Activated CD4-positive, alpha-beta T cell treated with anti-CD3 and anti-CD28 coated beads for 1 hour (primary cell): ENCODE measurements at regions not wholly inside any gene's neighbourhood (a gene's known extent, or its start where the extent isn't known, plus 50 kb on each side); places are given as distances from the start of the nearest gene placed in this dataset.
"Not testable (repeated sequence)": the region's sequence is repeated elsewhere in the genome, so short reads cannot be mapped to it uniquely, and the experiment has no call there.

ENCODE experiments used
- DNase-seq: peaks from one replicate; pipeline ENCODE4 v3.0.0-alpha.2; 2020

DNA sequence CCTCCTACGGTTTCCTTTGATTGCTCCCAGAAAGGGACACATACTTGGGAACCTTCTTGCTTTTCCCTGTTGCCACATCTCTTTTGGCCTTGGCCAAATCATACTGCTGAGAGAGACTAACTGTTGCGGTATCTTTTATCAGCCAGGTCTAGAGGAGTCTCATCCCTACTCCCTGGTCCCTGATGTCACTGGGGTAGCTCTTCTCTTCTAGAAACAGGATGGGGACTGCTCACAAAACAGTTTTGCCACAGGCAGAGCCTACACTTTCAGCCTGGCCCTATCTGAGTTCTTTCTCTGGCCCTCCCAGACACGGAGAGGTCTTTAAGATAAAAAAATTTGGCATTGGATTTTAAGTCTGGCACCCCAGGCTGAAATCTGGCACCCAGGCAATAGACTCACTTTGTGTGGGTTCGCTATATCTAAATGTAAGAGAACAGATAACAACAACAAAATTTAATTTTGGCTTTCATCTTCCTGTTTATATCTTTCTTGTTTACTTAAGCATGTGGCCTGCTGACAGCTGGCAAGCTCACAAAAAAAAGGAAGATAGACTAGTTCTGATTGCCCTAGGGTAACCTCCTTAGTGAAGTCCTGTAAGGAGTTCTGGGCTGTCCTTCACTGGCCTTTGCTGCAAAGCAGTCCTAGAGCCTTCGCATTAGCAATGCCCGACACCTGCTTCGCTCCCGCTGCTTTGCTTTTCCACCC, 228.3 kb upstream of the NPVF start:
- DNase-seq: no peak

DNA sequence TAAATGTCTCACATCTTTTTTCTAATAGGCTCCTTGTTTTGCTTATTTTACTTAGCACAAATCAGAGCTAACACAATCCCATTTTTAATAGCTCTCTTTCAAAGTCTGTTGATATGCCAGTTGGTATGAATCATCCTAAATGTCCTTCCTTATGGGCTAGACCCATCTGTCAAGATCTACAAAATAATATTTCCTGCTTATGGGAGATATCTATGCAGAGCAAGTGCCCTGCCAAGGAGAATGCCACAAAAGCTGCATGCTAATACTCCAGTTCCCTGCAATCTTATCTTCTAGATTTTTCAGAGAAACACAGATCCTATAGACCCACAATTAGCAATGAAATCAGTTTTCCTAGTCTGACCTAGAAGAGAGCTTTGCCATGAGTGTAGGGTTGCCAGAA, 230.8 kb upstream of the NPVF start:
- DNase-seq: no peak

DNA sequence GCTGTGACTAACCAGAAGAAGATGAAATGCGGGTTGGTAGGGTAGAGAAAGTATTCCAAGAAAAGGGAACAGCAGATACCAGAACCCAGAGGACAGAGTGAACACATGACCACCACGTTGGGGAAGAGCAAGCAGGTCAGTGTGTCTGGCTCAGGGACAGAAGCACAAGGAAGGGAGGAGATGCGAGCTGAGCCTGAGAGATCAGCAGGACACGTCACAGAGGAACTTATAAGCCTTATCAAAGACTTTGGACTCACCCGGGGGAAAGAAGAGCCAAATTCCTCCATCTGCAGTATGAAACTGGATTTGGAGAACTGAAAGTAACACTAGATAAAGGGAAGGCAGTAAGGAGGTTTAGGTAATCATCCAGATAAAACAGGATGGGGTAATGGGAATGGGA, 232.1 kb upstream of the NPVF start:
- DNase-seq: no peak

DNA sequence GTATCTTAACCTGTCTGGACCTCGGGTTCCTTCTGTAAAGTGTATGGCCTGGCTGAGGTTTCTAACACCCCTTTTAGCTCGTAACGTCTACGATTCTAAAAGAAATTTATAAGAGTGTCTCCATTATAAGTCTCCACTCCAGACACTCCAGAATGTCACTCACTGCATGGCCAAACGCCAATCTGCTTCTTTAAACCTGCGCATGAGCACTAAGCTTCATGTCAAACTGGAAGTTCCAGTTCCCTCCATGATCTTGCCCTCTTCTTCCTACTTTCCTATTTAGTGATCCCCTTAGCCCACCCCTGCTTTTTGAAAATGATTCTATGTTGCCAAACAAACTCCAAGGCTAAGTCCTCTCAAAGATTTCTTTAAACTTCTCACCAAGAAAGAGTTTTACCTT, 241.4 kb upstream of the NPVF start:
- no peak for DNase-seq

DNA sequence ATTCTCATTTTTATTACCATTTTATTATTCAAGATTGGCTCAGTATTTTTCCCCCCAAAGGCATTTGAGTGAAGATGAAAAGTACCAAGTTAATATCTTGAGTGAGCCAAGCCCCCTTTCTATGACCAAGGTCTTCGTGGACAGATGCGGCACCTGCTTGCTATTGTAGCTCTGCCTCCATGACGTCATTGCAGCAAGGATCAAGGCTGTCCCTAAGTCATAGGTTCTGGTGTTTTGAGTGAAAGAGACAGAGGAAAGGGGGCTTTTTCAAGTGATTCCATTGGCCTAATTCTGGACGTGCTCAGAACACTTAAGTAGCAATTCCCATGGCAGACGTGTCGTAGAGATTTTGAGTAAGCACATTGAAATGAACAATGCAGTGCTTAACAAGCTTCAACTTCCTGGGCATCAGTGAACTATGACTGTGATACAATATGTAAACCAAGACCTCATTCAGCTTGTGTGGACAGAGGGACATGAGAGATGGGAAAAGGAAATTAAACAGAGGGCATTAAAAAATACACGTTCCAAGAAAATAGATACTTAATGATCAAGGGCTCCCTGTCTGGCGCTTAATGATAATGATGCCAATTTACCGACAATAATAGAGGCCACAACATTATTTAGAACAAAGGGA, 248.7 kb upstream of the NPVF start:
- DNase-seq: no peak

DNA sequence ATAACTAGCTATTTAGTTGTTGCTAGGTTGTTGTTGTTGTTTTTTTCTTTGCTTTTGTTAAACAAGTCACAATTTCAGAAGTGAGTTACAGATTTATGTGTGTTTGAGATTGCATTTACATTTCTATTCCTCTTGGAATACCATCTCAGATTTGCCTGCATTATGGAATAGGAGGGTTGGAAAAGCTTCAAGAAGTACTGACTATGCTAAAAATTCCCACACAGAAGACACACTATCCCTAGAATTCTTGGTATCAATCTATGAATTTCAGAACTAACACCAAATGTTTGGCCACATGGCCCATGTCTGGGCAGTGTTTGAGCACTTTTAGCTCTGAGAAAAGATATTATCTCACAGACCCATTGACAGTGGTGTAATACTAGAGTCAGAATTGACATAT, 249.9 kb upstream of the NPVF start:
- not testable (repeated sequence) for DNase-seq

DNA sequence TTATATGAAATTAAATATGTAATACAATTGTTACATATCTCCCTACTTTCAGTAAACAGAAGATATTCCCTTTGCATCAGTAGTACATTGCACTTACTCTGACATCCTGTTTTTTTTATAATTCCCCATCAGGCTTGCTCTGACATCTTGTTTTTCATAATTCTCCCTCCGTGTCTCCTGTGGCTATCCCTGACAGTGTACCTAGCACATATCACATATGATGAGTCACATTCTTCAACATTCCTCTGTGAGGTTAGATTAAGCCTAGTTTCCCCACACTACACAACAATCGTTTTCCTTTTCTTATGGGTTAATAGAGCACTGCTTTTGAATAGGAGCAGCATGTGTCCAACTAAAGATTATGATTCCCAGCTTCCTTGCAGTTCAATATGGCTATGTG, 250.6 kb upstream of the NPVF start:
- DNase-seq: no peak

DNA sequence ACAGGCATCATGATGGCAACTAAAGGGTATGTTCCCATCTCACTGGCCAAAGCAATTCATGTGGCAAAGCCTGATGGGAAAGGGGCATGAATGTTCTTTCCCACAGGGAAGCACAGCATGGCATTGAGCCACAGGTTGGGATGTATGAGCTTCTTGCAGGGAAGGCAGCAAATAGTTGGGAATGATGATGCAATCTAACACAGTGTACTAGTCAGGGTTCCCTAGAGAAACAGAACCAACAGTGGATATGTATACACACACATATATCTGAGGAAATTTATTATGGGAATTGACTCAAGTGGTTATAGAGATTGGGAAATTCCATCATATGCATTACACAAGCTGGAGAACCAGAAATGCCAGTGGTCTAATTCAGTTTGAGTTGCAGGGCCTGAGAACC, 253.6 kb upstream of the NPVF start:
- DNase-seq: no peak

DNA sequence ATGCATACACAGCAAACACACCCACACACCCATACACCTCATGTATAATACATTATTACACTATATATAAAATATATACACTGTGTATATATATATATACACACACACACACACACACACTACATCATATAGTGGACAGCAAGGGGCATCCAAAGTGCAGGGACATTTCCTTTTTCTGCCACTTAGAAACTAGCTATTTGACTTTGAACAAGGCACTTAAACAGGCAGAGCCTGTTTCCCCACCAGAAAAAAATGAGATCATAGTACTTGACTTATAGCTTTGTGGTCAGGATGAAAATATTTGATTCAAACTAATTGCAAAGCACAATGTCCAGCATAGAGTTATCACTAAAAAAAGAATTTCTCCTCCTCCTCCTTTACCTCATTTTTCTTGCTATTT, 254.3 kb upstream of the NPVF start:
- DNase-seq: no peak

DNA sequence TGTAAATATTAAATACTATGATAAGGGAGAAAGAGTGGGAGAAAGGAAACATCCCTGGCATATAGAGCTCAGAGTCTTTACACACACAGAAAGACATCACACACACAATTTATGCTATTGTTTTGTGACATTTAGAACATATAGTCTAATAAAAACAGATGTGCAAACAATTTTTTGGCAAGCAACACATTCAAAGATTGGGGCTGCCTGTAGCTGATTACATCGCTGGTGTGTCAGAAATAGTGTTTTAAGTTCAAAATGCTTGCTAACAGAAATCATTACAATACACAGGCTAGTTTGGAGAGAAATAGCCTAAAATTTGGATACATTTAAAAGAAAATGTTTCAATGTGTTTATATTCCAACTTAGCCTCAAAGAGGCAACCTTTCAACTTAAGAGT, 256.7 kb upstream of the NPVF start:
- DNase-seq: no peak

DNA sequence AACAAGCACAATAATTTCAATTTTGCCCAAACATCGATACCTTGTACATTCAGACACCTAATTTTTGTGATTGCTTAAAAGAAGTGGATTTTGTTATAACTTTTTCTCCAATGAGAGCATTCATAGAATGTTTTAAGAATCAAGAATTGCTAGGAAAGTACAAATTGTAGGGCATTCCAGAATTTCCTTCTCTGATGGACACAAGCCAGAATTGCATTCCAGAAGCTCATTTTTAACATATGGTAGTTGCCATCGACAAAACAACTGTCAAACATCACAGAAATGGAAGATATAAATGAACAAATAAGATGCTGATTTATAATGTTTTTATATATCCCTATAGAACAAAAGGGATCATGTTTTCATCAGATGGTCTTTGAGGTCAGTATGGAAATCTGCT, 258.4 kb upstream of the NPVF start:
- no peak for DNase-seq

DNA sequence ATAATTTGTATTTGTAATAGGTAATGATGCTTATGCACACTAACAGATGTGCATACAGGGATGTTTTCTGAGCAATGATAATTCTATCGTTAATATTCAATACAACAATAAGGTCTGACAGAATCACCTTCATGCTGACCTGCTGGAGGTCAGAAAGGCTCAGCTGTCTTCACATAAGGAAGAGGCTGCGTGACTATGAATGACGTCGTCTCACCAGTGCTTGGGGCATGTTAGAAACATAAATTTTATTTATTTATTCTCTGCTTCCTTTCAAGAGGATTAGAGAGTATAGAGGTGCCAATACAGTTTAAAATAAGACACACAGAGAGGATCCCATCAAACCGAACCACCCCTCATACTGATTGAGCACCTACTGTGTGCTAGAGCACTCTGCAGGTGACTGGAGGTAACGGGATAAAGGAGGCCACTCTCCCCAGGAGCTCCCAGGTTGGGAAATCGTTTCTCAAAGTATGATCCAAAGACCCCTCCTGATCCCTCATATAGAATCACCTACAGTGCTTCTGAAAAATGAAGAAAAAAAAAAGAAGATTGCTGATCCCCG, 265.6 kb upstream of the NPVF start:
- no peak for DNase-seq

DNA sequence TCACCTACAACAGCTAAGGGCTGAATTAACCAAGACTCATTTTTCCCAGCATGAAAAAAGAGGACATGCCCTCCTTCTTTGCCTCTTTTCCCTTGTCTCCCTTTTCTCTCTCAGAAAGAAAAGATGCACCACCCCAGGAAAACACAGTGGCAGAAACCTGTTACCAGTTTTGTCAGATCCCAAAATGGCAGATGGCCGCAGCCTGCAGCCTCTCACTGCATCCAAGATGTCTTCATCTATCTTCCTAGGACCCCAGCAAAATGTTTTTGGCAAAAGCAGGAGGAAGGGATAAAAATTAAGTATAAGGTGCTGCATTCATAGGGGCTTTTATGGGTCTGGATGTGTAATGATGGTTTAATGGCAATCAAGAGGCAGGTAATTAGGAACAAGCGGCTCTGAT, 266.6 kb upstream of the NPVF start:
- DNase-seq: no peak

DNA sequence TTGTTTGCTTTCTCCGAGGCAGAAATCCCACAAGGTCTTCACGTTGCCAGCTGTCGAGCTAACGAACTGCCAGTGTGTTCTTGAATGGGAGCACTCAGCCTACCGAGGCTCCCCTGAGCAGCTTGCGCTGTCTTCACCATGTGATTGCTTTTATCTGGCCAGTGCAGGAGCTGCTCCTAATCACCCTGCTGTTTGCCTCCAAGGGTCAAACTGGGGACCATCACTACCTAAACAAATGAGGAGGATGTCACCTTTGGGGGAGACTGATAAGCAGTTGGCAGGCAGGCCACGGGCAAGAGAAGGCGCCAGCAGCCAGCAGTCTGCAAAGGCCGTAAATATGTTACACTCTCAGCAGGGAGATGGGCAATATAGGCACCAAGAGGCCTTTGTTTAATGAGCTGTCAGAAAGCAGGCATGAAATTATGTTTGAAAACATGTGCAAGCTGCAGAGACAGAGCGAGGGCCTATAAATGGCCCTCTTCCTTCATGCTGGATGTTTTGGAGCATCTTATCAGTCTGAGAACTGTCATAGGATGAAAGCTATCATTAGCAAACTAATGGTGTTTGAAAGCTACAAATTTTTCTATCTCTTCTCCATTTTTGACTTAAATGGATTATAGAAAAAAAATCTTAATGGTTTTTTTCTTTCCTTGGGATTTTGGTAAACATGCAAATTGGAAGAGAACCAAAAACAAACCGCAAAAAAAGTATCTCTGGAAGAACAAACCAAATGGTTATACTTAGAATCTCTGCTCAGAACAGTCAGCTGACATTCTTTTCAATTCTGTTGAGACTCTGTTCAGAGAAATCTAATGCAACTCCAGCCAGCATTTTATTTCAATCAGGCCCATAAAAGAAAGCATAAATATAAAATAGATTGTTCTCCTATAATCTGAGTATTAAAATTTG, 267.3 kb upstream of the NPVF start:
- DNase-seq: no peak

DNA sequence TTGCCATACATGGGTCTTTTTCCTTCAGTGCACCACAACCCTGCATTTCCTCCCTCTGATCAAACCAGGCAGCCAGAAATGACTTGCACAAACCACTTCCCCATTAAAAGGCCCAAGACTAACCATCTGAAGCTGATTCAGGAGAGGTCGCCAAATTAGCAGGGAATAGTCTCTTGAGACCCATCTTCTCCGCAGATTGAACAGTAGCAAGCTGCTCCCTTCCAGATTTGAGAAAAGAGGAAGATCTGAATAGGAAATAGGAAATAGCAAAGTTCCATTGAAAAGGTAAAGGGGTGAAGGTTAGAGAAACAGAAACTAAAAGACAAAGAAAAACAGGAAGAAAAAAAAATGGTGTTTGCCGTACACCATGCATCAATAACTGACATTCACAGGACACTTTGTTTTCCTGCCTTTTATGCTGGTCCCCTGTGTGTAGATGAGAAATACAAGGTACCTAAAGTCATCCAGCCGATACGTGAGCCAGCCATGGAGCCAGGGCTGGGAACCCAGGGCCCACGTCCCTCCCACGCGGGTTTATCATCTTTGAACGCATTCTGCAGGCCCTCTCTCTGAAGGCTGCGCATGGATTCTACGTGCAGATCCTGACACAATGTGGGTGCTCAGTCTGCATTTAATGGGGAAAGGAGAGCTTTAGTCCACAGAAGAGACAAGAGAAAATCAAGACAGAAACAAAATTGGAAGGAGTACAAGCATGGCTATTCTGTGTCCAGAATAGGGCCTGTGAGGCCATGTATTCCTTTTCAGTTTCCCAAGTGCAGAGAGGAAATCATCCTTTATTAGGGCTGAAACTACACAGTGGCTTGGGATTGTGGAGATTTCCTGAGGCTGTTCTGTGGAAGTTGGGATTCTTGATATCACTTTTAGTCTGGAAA, 268.4 kb upstream of the NPVF start:
- no peak for DNase-seq

DNA sequence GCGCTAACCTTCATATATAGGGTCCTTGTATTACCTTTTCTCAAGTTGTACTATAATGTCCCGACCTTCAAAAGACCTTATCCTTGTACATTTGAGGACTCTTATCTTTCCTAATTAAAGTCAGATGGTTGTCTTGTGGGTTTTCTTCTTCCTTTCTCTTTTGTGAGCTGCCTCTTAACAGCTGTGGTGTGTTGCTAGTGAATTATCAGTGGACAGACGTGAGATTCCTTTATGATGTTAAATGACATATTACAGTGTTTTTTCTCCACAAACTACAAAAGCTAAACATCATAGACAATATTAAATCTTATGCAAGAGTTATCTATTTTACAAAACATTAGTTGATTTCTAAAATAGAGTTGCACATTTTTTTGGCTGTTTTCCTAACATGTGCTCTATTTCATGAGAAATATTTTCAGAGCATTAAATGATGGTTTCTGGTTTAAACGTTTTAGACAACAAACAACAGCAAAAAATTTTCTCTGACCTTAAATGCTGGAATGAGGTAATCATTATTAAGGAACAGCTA, 272.2 kb upstream of the NPVF start:
- DNase-seq: no peak

DNA sequence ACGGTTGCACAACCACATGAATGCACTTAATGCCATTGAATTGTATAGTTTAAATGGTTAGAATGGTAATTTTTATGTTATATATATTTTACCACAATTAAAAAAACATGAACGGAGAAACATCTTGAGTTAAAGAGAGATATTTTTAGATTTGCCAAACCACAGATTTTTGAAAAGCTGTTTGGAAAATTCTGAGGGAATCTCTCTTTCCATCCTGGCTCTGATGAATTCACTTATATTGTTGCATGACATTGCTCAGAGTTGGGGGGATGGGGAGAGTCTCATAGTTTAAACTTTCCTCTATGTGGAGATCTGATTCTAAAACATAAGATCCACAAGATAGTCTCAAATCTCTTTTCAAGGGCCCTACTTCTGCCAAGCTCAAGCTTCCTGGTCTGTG, 275.0 kb upstream of the NPVF start:
- DNase-seq: no peak

DNA sequence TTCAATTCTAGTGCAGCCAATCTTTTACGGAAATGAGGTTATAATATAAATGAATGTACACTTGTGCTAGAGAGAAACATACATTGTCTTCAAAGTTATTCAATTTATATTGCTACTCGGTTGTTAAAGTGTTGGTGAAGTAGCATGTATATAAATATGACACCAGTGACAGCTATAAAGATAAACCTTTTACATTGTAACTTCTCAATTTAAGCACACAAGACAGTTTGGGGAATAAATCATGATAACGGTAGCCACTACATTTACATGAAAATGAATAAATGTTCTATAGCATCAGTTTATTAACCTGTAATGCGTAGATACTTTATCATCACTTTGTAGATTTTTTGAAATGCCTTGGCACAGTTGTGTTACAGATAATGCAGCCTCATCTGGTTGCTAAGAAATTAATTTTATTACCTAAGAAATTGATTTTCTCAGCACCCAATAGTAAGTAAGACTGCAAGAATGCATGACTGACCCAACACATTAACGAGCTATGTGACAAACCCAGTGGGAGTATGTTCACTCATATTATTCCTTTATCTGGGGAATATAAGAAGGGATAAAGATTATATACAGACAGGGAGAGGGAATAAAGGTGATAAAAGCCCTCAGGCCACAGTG, 283.9 kb upstream of the NPVF start:
- DNase-seq: no peak

DNA sequence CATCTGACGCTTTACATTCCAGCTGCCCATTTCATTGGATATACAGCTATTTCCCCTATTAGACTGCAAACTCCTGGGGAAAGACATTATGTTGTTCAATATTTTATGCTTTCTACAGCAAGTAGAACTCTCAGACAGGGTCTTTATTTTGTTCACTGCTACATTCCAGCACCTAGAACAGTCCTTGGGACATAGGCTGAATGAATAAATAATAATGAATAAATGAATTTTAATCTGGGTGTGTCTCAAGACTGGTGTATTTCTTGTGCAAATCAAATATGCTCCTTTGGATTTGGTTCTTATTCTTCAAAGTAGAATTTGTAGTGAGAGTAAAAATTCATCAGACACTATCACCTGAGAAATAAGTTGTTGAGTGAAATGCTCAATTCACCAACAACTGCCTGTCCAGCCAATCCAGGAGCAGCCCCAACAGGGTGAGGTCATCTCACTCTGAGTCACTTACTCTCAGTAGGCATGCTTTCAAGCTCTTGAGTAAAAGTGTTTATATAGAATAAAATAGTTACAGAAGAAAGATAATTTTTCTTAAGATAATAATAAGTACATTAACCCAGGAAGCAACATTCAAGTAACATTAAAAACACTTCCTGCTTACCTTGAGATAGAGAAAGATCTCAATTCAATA, 287.5 kb upstream of the NPVF start:
- no peak for DNase-seq

DNA sequence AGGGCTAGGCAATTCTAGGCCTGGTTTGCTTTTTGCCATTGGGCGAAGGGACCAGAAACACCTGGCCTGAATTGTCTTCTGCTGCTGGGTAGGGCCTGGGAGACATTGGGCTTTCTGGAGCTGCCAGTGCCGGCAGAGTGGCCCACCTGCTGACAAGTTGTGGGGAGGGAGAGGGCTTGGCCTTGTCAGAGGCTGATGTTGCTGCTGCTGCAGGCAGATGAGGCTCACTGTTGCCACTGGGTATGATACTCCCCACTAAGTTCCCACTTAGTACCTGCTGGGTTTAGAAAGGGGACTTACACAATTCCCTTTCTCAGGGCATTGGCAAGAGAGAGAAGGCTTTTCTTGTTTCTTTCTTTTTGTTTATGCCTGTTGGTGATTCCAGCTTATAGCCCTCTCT, 289.6 kb upstream of the NPVF start:
- DNase-seq: no peak

DNA sequence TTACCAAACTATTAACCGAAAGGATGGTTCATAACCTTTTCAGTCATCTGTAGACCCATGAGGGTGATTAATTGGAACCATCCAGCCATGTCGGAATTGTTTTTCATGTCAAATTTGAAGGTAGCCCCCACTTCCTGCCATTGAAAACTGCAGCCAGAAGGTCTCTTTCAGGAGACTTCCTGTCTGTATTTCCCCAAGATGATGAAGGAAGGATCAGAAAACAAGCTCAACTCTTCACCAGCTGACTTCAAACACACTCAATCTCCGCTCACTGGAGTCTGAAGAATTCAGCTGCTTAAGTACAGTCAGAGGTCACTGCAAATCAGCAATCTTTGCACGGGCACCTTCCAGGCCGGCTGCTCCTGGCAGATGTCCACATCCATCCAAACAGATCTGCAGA, 291.7 kb upstream of the NPVF start:
- no peak for DNase-seq
